DOHH2 (cell line): ENCODE measurements at regions not wholly inside any gene's neighbourhood (a gene's known extent, or its start where the extent isn't known, plus 50 kb on each side); places are given as distances from the start of the nearest gene placed in this dataset.

Experiments
- H3F3A ChIP-seq: fragments of 200-600 bp; sonication (generic), shearing (Covaris generic); 2 replicates; pipeline ENCODE4 v1.6.0; 2016; ENCODE audit warnings: antibody characterized with exemption, mild to moderate bottlenecking; ENCODE audit not compliant: control insufficient read depth, insufficient read depth
- H3K27ac ChIP-seq: fragments of 200-600 bp; sonication (generic); 2 replicates; pipeline ENCODE4 v1.5.1; 2014; ENCODE audit warnings: low read depth, mild to moderate bottlenecking, low read length, moderate library complexity
- H3K27me3 ChIP-seq: fragments of 200-600 bp; sonication (generic); 2 replicates; pipeline ENCODE4 v1.6.1; 2014; ENCODE audit warnings: mild to moderate bottlenecking, low read length, mixed read lengths; ENCODE audit not compliant: control insufficient read depth
- H3K36me3 ChIP-seq: fragments of 200-600 bp; sonication (generic); 2 replicates; pipeline ENCODE4 v1.6.1; 2014; ENCODE audit warnings: mild to moderate bottlenecking, low read length, moderate library complexity, mixed read lengths; ENCODE audit not compliant: control insufficient read depth
- H3K4me1 ChIP-seq: fragments of 200-600 bp; sonication (generic); 2 replicates; pipeline ENCODE4 v1.6.1; 2014; ENCODE audit warnings: mild to moderate bottlenecking, low read length, mixed read lengths; ENCODE audit not compliant: control insufficient read depth
- H3K4me2 ChIP-seq: fragments of 200-600 bp; sonication (generic); 2 replicates; pipeline ENCODE4 v1.6.0; 2014; ENCODE audit warnings: mild to moderate bottlenecking, low read length, moderate library complexity
- H3K4me3 ChIP-seq: fragments of 200-600 bp; sonication (generic); 2 replicates; pipeline ENCODE4 v1.5.1; 2014; ENCODE audit warnings: mild to moderate bottlenecking, low read length, mixed read lengths
- H3K79me2 ChIP-seq: fragments of 200-600 bp; sonication (generic); 2 replicates; pipeline ENCODE4 v1.6.1; 2014; ENCODE audit warnings: mild to moderate bottlenecking, low read length, mixed read lengths; ENCODE audit not compliant: control insufficient read depth
- H3K9me2 ChIP-seq: fragments of 200-600 bp; sonication (generic); replicated peaks from 2 replicates; pipeline ENCODE4 v1.6.1; 2014; ENCODE audit warnings: mild to moderate bottlenecking, low read length, mixed read lengths; ENCODE audit not compliant: control insufficient read depth
- H3K9me3 ChIP-seq: fragments of 200-600 bp; sonication (generic); 2 replicates; pipeline ENCODE4 v1.6.1; 2014; ENCODE audit warnings: antibody characterized with exemption, low read length, mixed read lengths; ENCODE audit not compliant: control insufficient read depth, insufficient read depth
- H4K20me1 ChIP-seq: fragments of 200-600 bp; sonication (generic); 2 replicates; pipeline ENCODE4 v1.6.0; 2014; ENCODE audit warnings: low read depth, mild to moderate bottlenecking, antibody characterized with exemption, low read length, moderate library complexity; ENCODE audit not compliant: control insufficient read depth, insufficient read depth
- EZH2phosphoT487 ChIP-seq: fragments of 200-600 bp; sonication (generic); IDR thresholded peaks from 2 replicates; pipeline ENCODE4 v1.6.1; 2017; ENCODE audit warnings: borderline replicate concordance, mild to moderate bottlenecking, antibody characterized with exemption, low read length, moderate library complexity, mixed read lengths
- TF ChIP-seq, protein P1 (sequence below): fragments of 200-600 bp; sonication (generic); IDR thresholded peaks from one replicate; pipeline ENCODE4 v1.5.1; 2014; ENCODE audit warnings: antibody characterized with exemption, mild to moderate bottlenecking, low read depth, low read length; ENCODE audit not compliant: poor library complexity, severe bottlenecking

- H3K4me1 ChIP-seq = no peaks in the 10 kb centered on the region
- H3K4me2 ChIP-seq = no peak overlapping the region
- H3K9me2 ChIP-seq = no peaks in the 10 kb centered on the region
- H3K36me3 ChIP-seq = no peaks in the 10 kb centered on the region
- H3K27me3 ChIP-seq = no peaks in the 10 kb centered on the region
- H3K27ac ChIP-seq = no peak overlapping the region
- no peaks in the 10 kb centered on the region for H4K20me1 ChIP-seq
- no peak for TF ChIP-seq EZH2phosphoT487
- TF ChIP-seq, protein P1, sequence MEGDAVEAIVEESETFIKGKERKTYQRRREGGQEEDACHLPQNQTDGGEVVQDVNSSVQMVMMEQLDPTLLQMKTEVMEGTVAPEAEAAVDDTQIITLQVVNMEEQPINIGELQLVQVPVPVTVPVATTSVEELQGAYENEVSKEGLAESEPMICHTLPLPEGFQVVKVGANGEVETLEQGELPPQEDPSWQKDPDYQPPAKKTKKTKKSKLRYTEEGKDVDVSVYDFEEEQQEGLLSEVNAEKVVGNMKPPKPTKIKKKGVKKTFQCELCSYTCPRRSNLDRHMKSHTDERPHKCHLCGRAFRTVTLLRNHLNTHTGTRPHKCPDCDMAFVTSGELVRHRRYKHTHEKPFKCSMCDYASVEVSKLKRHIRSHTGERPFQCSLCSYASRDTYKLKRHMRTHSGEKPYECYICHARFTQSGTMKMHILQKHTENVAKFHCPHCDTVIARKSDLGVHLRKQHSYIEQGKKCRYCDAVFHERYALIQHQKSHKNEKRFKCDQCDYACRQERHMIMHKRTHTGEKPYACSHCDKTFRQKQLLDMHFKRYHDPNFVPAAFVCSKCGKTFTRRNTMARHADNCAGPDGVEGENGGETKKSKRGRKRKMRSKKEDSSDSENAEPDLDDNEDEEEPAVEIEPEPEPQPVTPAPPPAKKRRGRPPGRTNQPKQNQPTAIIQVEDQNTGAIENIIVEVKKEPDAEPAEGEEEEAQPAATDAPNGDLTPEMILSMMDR = no peak
- H3K9me3 ChIP-seq = no peaks in the 10 kb centered on the region
- no peak overlapping the region for H3K4me3 ChIP-seq
- no peaks in the 10 kb centered on the region for H3F3A ChIP-seq
- H3K79me2 ChIP-seq = no peaks in the 10 kb centered on the region
Measured at GRCh38 chr11:15605094-15605493, 490.4 kb downstream of the INSC start.

GRCh38 chr11:15607361-15608036 is 492.8 kb downstream of the INSC start:
- Histone ChIP-seq H3K9me2 (no peaks in the 10 kb centered on the region), H3K4me2 (no peak overlapping the region), H3K27ac (no peak overlapping the region), H3K4me1 (no peaks in the 10 kb centered on the region), H4K20me1 (no peaks in the 10 kb centered on the region), H3K4me3 (no peak overlapping the region), H3K79me2 (no peaks in the 10 kb centered on the region), H3K36me3 (no peaks in the 10 kb centered on the region), H3K9me3 (no peaks in the 10 kb centered on the region), H3K27me3 (no peaks in the 10 kb centered on the region), H3F3A (no peaks in the 10 kb centered on the region)
- TF ChIP-seq EZH2phosphoT487 = no peak
- TF ChIP-seq, protein P1 = no peak

- Histone ChIP-seq H3K27ac (no peak overlapping the region), H3K4me3 (no peak overlapping the region), H4K20me1 (no peaks in the 10 kb centered on the region), H3K4me1 (no peaks in the 10 kb centered on the region), H3K9me2 (no peaks in the 10 kb centered on the region), H3K27me3 (no peaks in the 10 kb centered on the region), H3K36me3 (no peaks in the 10 kb centered on the region), H3K79me2 (no peaks in the 10 kb centered on the region), H3K4me2 (no peak overlapping the region), H3F3A (no peaks in the 10 kb centered on the region), H3K9me3 (no peaks in the 10 kb centered on the region)
- no peak for TF ChIP-seq EZH2phosphoT487
- TF ChIP-seq, protein P1 = no peak
Measured at GRCh38 chr11:15609445-15609844, 494.7 kb downstream of the INSC start.
